Gastrocnemius medialis (tissue), 4 donors: ENCODE measurements at regions not wholly inside any gene's neighbourhood (a gene's known extent, or its start where the extent isn't known, plus 50 kb on each side); places are given as distances from the start of the nearest gene placed in this dataset.

Source experiments
- POLR2A ChIP-seq, 2 donors: fragments of 450-650 bp; IDR thresholded peaks; one replicate each; pipeline ENCODE4 v1.6.1; 2017; ENCODE audit warnings: antibody characterized with exemption in 2 of 2, mild to moderate bottlenecking in 2 of 2, moderate library complexity in 2 of 2
- TF ChIP-seq, protein P1 (sequence below), 5 experiments: fragments of 450-650 bp in 3 of 5; fragments of 200-600 bp in 2 of 5; sonication (generic) in 2 of 5; IDR thresholded peaks in 4 of 5; conservative IDR thresholded peaks in 1 of 5; 1 replicate in 4 of 5; 2 replicates in 1 of 5; pipeline ENCODE4 v1.5.1; 2016 to 2019; ENCODE audit warnings: antibody characterized with exemption in 5 of 5, mild to moderate bottlenecking in 3 of 5, moderate library complexity in 3 of 5

DNA sequence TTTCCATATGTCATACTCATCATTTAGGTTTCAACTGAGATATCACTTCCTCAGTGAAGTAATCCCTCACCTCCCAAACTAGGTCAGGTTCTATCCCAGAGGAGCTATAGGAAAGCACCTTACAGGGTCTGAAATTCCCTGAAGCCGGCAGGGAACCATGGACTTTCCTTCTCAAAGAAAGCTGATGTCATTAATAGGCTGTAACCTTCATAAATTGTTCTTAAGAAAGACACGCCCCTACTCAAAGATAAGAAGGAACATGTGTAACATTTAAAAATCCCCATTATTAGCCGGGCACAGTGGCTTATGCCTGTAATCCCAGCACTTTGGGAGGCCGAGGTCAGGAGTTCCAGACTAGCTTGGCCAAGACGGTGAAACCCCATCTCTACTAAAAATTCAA lies 50.0 kb upstream of the RNGTT start:
- TF ChIP-seq, protein P1, sequence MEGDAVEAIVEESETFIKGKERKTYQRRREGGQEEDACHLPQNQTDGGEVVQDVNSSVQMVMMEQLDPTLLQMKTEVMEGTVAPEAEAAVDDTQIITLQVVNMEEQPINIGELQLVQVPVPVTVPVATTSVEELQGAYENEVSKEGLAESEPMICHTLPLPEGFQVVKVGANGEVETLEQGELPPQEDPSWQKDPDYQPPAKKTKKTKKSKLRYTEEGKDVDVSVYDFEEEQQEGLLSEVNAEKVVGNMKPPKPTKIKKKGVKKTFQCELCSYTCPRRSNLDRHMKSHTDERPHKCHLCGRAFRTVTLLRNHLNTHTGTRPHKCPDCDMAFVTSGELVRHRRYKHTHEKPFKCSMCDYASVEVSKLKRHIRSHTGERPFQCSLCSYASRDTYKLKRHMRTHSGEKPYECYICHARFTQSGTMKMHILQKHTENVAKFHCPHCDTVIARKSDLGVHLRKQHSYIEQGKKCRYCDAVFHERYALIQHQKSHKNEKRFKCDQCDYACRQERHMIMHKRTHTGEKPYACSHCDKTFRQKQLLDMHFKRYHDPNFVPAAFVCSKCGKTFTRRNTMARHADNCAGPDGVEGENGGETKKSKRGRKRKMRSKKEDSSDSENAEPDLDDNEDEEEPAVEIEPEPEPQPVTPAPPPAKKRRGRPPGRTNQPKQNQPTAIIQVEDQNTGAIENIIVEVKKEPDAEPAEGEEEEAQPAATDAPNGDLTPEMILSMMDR (IDR thresholded peaks at IDR 0.05 in 4 of 5, conservative IDR thresholded peaks at IDR 0.05 in 1 of 5) = no peak
- no peak for TF ChIP-seq POLR2A (IDR thresholded peaks at IDR 0.05)
